Glutamatergic neuron (in vitro differentiated cells): ENCODE measurements at regions not wholly inside any gene's neighbourhood (a gene's known extent, or its start where the extent isn't known, plus 50 kb on each side); places are given as distances from the start of the nearest gene placed in this dataset.

Source experiments
- DNase-seq: peaks from one replicate; pipeline ENCODE4 v3.0.0; 2022
- H3K27ac Mint-ChIP-seq: one replicate; pipeline ENCODE4 v1.8.0; 2020; ENCODE audit warnings: mild to moderate bottlenecking, mixed read lengths, inconsistent platforms; ENCODE audit not compliant: unreplicated experiment
- H3K27me3 Mint-ChIP-seq: one replicate; pipeline ENCODE4 v1.8.0; 2020; ENCODE audit warnings: mild to moderate bottlenecking, moderate library complexity, mixed read lengths, inconsistent platforms; ENCODE audit not compliant: unreplicated experiment
- H3K36me3 Mint-ChIP-seq: one replicate; pipeline ENCODE4 v1.8.0; 2020; ENCODE audit warnings: mild to moderate bottlenecking, mixed read lengths, inconsistent platforms; ENCODE audit not compliant: unreplicated experiment
- H3K4me1 Mint-ChIP-seq: one replicate; pipeline ENCODE4 v1.8.0; 2020; ENCODE audit warnings: mild to moderate bottlenecking, low read depth, mixed read lengths, inconsistent platforms; ENCODE audit not compliant: unreplicated experiment
- H3K4me3 Mint-ChIP-seq: one replicate; pipeline ENCODE4 v1.8.0; 2020; ENCODE audit warnings: mild to moderate bottlenecking, mixed read lengths, inconsistent platforms; ENCODE audit not compliant: unreplicated experiment
- H3K9me3 Mint-ChIP-seq: one replicate; pipeline ENCODE4 v1.8.0; 2020; ENCODE audit warnings: mild to moderate bottlenecking, moderate library complexity, mixed read lengths, inconsistent platforms; ENCODE audit not compliant: unreplicated experiment
- CTCF ChIP-seq: fragments of 200-600 bp; sonication (generic); IDR thresholded peaks from one replicate; pipeline ENCODE4 v1.5.0; 2021; ENCODE audit not compliant: partially characterized antibody, unreplicated experiment

DNA sequence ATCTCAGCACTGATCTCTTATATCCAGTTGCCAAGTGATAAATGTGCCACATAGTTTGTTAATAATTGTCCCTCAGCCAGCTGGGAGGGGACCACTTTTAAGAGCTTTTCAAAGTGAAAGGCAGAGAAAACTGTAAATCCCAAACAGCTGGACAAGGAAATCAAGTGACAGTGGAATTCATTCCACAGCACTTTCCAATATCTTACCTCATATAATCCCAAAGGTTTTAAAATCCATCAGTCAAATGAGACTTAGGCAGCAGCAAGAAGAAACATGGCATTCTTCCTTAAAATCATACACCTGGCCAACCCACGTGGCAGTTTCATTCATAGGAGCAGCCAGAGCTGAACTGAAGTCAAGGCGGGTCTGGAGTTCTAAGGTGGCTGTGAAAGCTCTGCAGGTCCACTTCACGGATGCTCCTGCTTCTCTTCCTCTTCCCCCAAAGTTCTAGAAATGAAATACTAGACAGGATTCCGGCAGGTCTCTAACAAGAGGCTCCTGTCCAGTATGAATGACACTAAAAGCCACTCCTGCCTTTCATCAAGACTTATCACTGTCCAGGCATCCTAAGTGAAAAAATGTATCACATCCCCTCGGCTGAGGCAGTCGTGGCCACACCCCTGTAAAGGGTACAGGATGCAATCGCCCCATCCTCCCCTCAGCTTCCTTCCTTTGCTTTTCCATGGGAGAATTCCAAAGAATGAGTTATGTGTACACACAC, 190.4 kb upstream of the STK17B start:
- Mint-ChIP-seq H3K9me3 (peaks cover 8% of the 10 kb centered on the region), H3K36me3 (no peaks in the 10 kb centered on the region), H3K4me3 (no peak overlapping the region), H3K27me3 (no peaks in the 10 kb centered on the region), H3K4me1 (no peaks in the 10 kb centered on the region), H3K27ac (peak overlapping the region; percentile 31)
- TF ChIP-seq CTCF = no peak
- DNase-seq = no peak

GRCh38 chr2:196362973-196363549, 191.7 kb upstream of the STK17B start:
- Mint-ChIP-seq H3K9me3 (peaks cover 10% of the 10 kb centered on the region), H3K27ac (no peak overlapping the region), H3K36me3 (peaks cover 7% of the 10 kb centered on the region), H3K4me1 (no peaks in the 10 kb centered on the region), H3K4me3 (no peak overlapping the region), H3K27me3 (peaks cover 3% of the 10 kb centered on the region)
- DNase-seq = no peak
- TF ChIP-seq CTCF = no peak

- DNase-seq = no peak
- H3K9me3 Mint-ChIP-seq = peaks cover 21% of the 10 kb centered on the region
- no peak overlapping the region for H3K27ac Mint-ChIP-seq
- peaks cover 7% of the 10 kb centered on the region for H3K27me3 Mint-ChIP-seq
- H3K36me3 Mint-ChIP-seq = peaks cover 21% of the 10 kb centered on the region
- no peak for TF ChIP-seq CTCF
- H3K4me3 Mint-ChIP-seq = no peak overlapping the region
- H3K4me1 Mint-ChIP-seq = peaks cover 1% of the 10 kb centered on the region
These were observed 193.8 kb upstream of the STK17B start for GRCh38 chr2:196365145-196365544.

GRCh38 chr2:196365923-196366322, 194.5 kb upstream of the STK17B start:
- no peak for DNase-seq
- Mint-ChIP-seq H3K4me3 (no peak overlapping the region), H3K9me3 (peaks cover 22% of the 10 kb centered on the region), H3K27me3 (peaks cover 7% of the 10 kb centered on the region), H3K4me1 (peaks cover 1% of the 10 kb centered on the region), H3K36me3 (peaks cover 21% of the 10 kb centered on the region), H3K27ac (no peak overlapping the region)
- no peak for TF ChIP-seq CTCF

DNA sequence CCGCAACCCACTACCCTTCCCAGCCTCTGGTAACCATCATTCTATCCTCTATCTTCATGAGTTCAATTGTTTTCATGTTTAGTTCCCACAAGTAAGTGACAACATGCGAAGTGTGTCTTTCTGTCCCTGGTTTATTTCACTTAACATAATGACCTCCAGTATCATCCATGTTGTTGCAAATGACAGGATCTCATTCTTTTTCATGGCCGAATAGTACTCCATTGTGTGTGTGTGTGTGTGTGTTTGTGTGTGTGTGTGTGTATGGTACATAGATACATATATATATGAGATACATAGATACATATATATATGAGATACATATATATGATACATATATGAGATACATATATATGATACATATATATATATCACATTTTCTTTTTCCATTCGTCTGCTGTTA, 196.3 kb upstream of the STK17B start:
- Mint-ChIP-seq H3K4me3 (no peak overlapping the region), H3K9me3 (peaks cover 17% of the 10 kb centered on the region), H3K27me3 (peaks cover 7% of the 10 kb centered on the region), H3K4me1 (peaks cover 1% of the 10 kb centered on the region), H3K36me3 (peaks cover 21% of the 10 kb centered on the region), H3K27ac (peak overlapping the region; percentile 67)
- TF ChIP-seq CTCF = no peak
- DNase-seq = no peak
